HepG2 (cell line): ENCODE measurements at regions not wholly inside any gene's neighbourhood (a gene's known extent, or its start where the extent isn't known, plus 50 kb on each side); places are given as distances from the start of the nearest gene placed in this dataset.

Experiments used
- ATAC-seq: fragments of 200-7000 bp; cut with Tn5 transposase; 3 replicates; pipeline ENCODE4 v1.9.1; 2020; ENCODE audit warnings: mild to moderate bottlenecking, moderate library complexity
- BruUV-seq: library from RNA; stranded (reverse); fragments of 400-500 nt; replicated peaks from 2 replicates; lab custom pipeline; 2021; lab: Mats Ljungman, UMichigan
- CTCF ChIA-PET: fragments of 300-600 bp; formaldehyde crosslinking; extraction: SDS; loops from one replicate; lab custom pipeline; 2021; ENCODE audit warnings: low total read pairs, inconsistent platforms, low intra/inter-chr PET ratio; lab: Yijun Ruan, JAX
- POLR2A ChIA-PET: fragments of 350-600 bp; sonication (Branson Sonifier 250); formaldehyde crosslinking; loops from one replicate; lab custom pipeline; 2020; ENCODE audit warnings: antibody characterized with exemption, inconsistent platforms; lab: Yijun Ruan, JAX
- DNase-seq: peaks from one replicate; pipeline ENCODE4 v3.0.0-alpha.2; 2015; ENCODE audit warnings: low spot score
- FAIRE-seq: peaks from 3 replicates; lab custom pipeline; 2011; peaks lifted over from hg19 to GRCh38; lab: Jason Lieb, UNC
- H2AFZ ChIP-seq: one replicate; pipeline ENCODE4 v1.6.1; 2011; ENCODE audit warnings: low read length, inconsistent platforms
- H3K27ac ChIP-seq: fragments of 300-600 bp; 3 replicates; pipeline ENCODE4 v1.8.0; 2011; ENCODE audit warnings: mixed run types, mild to moderate bottlenecking, mixed read lengths, low read length, inconsistent platforms; ENCODE audit not compliant: insufficient read depth; ENCODE audit errors: extremely low read length
- H3K27me3 ChIP-seq, 2 experiments: fragments of 200-600 bp in 1 of 2; 2 replicates in 1 of 2; 3 replicates in 1 of 2; pipeline versions ENCODE4 v1.6.0 to v1.8.0; 2011; ENCODE audit warnings: low read length in 2 of 2, mild to moderate bottlenecking in 2 of 2, moderate library complexity in 2 of 2, inconsistent platforms in 1 of 2; ENCODE audit not compliant: insufficient read depth in 2 of 2, control insufficient read depth in 1 of 2
- H3K36me3 ChIP-seq, 2 experiments: fragments of 200-600 bp in 1 of 2; replicated peaks in 1 of 2; 2 replicates in 1 of 2; 3 replicates in 1 of 2; pipeline versions ENCODE4 v1.5.1 to v1.8.0; 2011; ENCODE audit warnings: low read length in 2 of 2, inconsistent platforms in 1 of 2; ENCODE audit not compliant: insufficient read depth in 2 of 2, control insufficient read depth in 1 of 2
- H3K4me1 ChIP-seq: 2 replicates; pipeline ENCODE4 v1.5.1; 2012; ENCODE audit warnings: low read length, inconsistent platforms; ENCODE audit not compliant: insufficient read depth
- H3K4me2 ChIP-seq: 2 replicates; pipeline ENCODE4 v1.6.0; 2011; ENCODE audit warnings: low read depth, low read length, inconsistent platforms
- H3K4me3 ChIP-seq, 3 experiments: fragments of 200-600 bp in 1 of 3; sonication (generic), shearing (Covaris generic) in 1 of 3; replicated peaks in 1 of 3; 2 replicates each; pipeline ENCODE4 v1.5.1; 2011 to 2016; ENCODE audit warnings: low read length in 3 of 3, inconsistent platforms in 2 of 3, low read depth in 2 of 3, mild to moderate bottlenecking in 2 of 3, control low read depth in 1 of 3, mixed read lengths in 1 of 3; ENCODE audit not compliant: insufficient read depth in 1 of 3
- H3K79me2 ChIP-seq: one replicate; pipeline ENCODE4 v1.6.1; 2011; ENCODE audit warnings: low read length, inconsistent platforms; ENCODE audit not compliant: insufficient read depth
- H3K9ac ChIP-seq: 2 replicates; pipeline ENCODE4 v1.6.0; 2011; ENCODE audit warnings: mild to moderate bottlenecking, low read depth, low read length, inconsistent platforms; ENCODE audit not compliant: insufficient read depth
- H3K9me3 ChIP-seq: 2 replicates; pipeline ENCODE4 v1.5.1; 2012; ENCODE audit warnings: mild to moderate bottlenecking, low read length
- H4K20me1 ChIP-seq: 2 replicates; pipeline ENCODE4 v1.6.0; 2011; ENCODE audit warnings: inconsistent platforms, mild to moderate bottlenecking, low read length, moderate library complexity; ENCODE audit not compliant: insufficient read depth
- CBX5 ChIP-seq: sonication (generic); formaldehyde crosslinking; IDR thresholded peaks from 2 replicates; pipeline ENCODE4 v1.4.0; 2020; ENCODE audit warnings: missing genetic modification reagents, borderline replicate concordance
- GATAD1 ChIP-seq: IDR thresholded peaks from 2 replicates; pipeline ENCODE4 v1.6.1; 2016; ENCODE audit warnings: missing genetic modification reagents, missing compliant biosample characterization
- MED8 ChIP-seq: sonication (generic); formaldehyde crosslinking; IDR thresholded peaks from 2 replicates; pipeline ENCODE4 v1.8.1; 2023; ENCODE audit warnings: mild to moderate bottlenecking, missing genetic modification reagents; ENCODE audit not compliant: insufficient replicate concordance
- NFKBIZ ChIP-seq: IDR thresholded peaks from 2 replicates; pipeline ENCODE4 v1.6.1; 2018; ENCODE audit warnings: missing genetic modification reagents, missing compliant biosample characterization
- NR2F6 ChIP-seq, 2 experiments: IDR thresholded peaks; 2 replicates each; pipeline ENCODE4 v1.6.1; 2016; ENCODE audit warnings: antibody characterized with exemption in 1 of 2, mild to moderate bottlenecking in 1 of 2
- REPIN1 ChIP-seq: sonication (generic); formaldehyde crosslinking; IDR thresholded peaks from 2 replicates; pipeline ENCODE4 v1.8.0; 2022; ENCODE audit warnings: missing genetic modification reagents, low read depth, mild to moderate bottlenecking, borderline replicate concordance
- SAP130 ChIP-seq: IDR thresholded peaks from 2 replicates; pipeline ENCODE4 v1.6.1; 2016; ENCODE audit warnings: low read depth
- ZBTB2 ChIP-seq: sonication (generic); formaldehyde crosslinking; IDR thresholded peaks from 2 replicates; pipeline ENCODE4 v1.8.0; 2022; ENCODE audit warnings: low read depth, missing genetic modification reagents
- ZSCAN29 ChIP-seq: sonication (generic); formaldehyde crosslinking; conservative IDR thresholded peaks from 2 replicates; pipeline ENCODE4 v1.4.0; 2020; ENCODE audit warnings: mild to moderate bottlenecking, missing genetic modification reagents
- WGBS: methylation state at CpG from one replicate; pipeline ENCODE4 v1.1.6; 2017; ENCODE audit warnings: low lambda C conversion rate; 5-methylcytosine and 5-hydroxymethylcytosine counted together
- in situ Hi-C: cut with HindIII; loops from 2 replicates; pipeline ENCODE4 v1.10.0; 2017; ENCODE audit warnings: low pct_unique_long_range_greater_than_20kb; ENCODE audit not compliant: extremely low pct_ligation_motif_present
- intact Hi-C: fragments of 100-400 bp; cut with micrococcal nuclease; formaldehyde crosslinking; loops from one replicate; pipeline ENCODE4 v1.10.0; 2022; ENCODE audit not compliant: unreplicated experiment
- TF ChIP-seq, protein P1 (sequence below): sonication (generic); formaldehyde crosslinking; IDR thresholded peaks from 2 replicates; pipeline ENCODE4 v1.5.1; 2020; ENCODE audit warnings: mild to moderate bottlenecking, missing genetic modification reagents, moderate library complexity
- TF ChIP-seq, protein P2 (sequence below): sonication (generic); formaldehyde crosslinking; IDR thresholded peaks from 2 replicates; pipeline ENCODE4 v1.4.0; 2020; ENCODE audit warnings: missing genetic modification reagents

GRCh38 chrX:5718651-5719050 is 510.0 kb downstream of the NLGN4X start (continued):
- TF ChIP-seq, protein P1, sequence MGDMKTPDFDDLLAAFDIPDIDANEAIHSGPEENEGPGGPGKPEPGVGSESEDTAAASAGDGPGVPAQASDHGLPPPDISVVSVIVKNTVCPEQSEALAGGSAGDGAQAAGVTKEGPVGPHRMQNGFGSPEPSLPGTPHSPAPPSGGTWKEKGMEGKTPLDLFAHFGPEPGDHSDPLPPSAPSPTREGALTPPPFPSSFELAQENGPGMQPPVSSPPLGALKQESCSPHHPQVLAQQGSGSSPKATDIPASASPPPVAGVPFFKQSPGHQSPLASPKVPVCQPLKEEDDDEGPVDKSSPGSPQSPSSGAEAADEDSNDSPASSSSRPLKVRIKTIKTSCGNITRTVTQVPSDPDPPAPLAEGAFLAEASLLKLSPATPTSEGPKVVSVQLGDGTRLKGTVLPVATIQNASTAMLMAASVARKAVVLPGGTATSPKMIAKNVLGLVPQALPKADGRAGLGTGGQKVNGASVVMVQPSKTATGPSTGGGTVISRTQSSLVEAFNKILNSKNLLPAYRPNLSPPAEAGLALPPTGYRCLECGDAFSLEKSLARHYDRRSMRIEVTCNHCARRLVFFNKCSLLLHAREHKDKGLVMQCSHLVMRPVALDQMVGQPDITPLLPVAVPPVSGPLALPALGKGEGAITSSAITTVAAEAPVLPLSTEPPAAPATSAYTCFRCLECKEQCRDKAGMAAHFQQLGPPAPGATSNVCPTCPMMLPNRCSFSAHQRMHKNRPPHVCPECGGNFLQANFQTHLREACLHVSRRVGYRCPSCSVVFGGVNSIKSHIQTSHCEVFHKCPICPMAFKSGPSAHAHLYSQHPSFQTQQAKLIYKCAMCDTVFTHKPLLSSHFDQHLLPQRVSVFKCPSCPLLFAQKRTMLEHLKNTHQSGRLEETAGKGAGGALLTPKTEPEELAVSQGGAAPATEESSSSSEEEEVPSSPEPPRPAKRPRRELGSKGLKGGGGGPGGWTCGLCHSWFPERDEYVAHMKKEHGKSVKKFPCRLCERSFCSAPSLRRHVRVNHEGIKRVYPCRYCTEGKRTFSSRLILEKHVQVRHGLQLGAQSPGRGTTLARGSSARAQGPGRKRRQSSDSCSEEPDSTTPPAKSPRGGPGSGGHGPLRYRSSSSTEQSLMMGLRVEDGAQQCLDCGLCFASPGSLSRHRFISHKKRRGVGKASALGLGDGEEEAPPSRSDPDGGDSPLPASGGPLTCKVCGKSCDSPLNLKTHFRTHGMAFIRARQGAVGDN (CRISPR knock-in tag): no peak

- ATAC-seq (no peak), DNase-seq (no peak), FAIRE-seq (no peak)
- peaks cover 47% of the 10 kb centered on the region for H3K9me3 ChIP-seq
- ChIA-PET POLR2A (no interaction called here), CTCF (no interaction called here)
- in situ Hi-C loops: no loop called here
- H3K4me3 ChIP-seq: no peak overlapping the region
- no peak overlapping the region for H3K4me2 ChIP-seq
- no peaks in the 10 kb centered on the region for H3K36me3 ChIP-seq
- TF ChIP-seq CBX5 (CRISPR knock-in tag) (no peak), SAP130 (CRISPR knock-in tag) (no peak), MED8 (CRISPR knock-in tag) (no peak), ZSCAN29 (CRISPR knock-in tag) (no peak), REPIN1 (no peak), ZBTB2 (CRISPR knock-in tag) (no peak), GATAD1 (CRISPR knock-in tag) (no peak), NFKBIZ (no peak), NR2F6 (IDR thresholded peaks at IDR 0.05) (no peak), NR2F6 (CRISPR knock-in tag; IDR thresholded peaks at IDR 0.05) (no peak)
- TF ChIP-seq, protein P2, sequence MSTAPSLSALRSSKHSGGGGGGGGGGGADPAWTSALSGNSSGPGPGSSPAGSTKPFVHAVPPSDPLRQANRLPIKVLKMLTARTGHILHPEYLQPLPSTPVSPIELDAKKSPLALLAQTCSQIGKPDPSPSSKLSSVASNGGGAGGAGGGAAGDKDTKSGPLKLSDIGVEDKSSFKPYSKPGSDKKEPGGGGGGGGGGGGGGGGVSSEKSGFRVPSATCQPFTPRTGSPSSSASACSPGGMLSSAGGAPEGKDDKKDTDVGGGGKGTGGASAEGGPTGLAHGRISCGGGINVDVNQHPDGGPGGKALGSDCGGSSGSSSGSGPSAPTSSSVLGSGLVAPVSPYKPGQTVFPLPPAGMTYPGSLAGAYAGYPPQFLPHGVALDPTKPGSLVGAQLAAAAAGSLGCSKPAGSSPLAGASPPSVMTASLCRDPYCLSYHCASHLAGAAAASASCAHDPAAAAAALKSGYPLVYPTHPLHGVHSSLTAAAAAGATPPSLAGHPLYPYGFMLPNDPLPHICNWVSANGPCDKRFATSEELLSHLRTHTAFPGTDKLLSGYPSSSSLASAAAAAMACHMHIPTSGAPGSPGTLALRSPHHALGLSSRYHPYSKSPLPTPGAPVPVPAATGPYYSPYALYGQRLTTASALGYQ (CRISPR knock-in tag): no peak
- H3K79me2 ChIP-seq: no peaks in the 10 kb centered on the region
- 5% methylated on average over 2 of the region's 2 CpGs for WGBS
- no TSS peak for BruUV-seq
- H3K9ac ChIP-seq: no peak overlapping the region
- H3K27me3 ChIP-seq: no peaks in the 10 kb centered on the region
- no peaks in the 10 kb centered on the region for H4K20me1 ChIP-seq
- intact Hi-C loops: no loop called here
- H3K27ac ChIP-seq: no peak overlapping the region
- H3K4me1 ChIP-seq: no peaks in the 10 kb centered on the region
- no peak overlapping the region for H2AFZ ChIP-seq
These were observed 512.0 kb downstream of the NLGN4X start for GRCh38 chrX:5716666-5717065.
